NCI-H69 (cell line): ENCODE measurements at regions not wholly inside any gene's neighbourhood (a gene's known extent, or its start where the extent isn't known, plus 50 kb on each side); places are given as distances from the start of the nearest gene placed in this dataset.
A peak's percentile ranks its signal among the peaks of the same experiment; 100 is the strongest.

Experiments used
- DNase-seq: peaks from one replicate; lab custom pipeline; 2025; lab: John Stamatoyannopoulos, UW

DNA sequence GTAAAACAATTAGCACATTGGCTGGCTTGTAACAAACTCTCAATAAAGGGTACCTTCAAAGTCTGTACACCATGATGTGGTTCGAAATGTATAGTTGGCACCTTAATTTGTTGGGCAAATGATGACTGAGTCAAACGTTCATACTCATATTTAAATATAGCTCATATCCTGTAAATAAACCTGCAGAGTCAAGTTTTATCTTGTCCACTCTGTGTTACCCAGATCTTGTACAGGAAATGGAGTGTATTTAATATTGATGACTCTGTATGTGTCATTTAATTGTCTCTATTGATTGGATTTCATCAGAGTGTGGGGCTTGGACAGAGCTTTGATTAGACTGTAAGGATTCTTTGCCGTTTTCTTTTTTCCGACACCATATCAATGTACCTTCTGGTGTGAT lies 805.6 kb upstream of the ZEB2 start:
- DNase-seq, result no peak

GRCh38 chr2:145324748-145325147 lies 804.8 kb upstream of the ZEB2 start:
- DNase-seq, result no peak

DNA sequence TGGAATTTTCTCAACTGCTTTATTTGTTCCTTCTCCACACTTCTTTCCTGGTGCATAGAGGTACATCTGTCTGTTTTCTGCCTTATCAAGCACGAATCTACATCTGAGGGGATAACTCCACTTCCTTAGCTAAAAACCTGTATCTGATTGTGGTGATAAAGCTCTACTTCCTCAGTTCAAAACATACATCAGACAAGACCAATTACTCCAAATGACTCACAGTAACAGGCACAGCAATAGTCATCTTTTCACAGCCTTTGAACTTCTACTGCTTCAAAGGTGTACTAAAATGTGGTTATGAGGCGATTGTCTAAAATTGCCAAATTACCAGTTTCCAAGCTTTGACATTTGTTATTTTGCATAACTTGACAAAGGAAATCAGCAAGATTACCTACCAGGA lies 803.6 kb upstream of the ZEB2 start:
- no peak for DNase-seq

- no peak for DNase-seq
These were observed 801.4 kb upstream of the ZEB2 start for GRCh38 chr2:145321344-145321743.

DNA sequence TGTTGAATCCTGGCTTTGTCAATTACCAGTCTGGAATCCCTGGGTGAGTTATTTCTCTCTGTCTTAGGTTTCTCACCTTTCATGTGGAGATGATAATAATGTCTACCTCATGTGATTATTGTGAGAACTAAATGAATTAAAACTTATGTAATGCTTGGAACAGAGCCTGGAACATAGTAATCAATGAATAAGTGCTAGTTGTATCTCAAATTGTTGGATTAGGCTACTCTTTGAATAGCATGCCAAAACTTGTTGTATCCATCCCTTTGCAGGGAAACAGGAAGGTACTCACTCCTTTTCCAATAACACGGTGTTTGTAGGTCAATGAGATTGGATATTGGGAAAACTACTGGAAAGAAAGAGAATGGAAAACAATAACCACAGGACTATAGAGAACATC lies 796.6 kb upstream of the ZEB2 start:
- DNase-seq, result no peak

GRCh38 chr2:145315053-145315452 lies 795.1 kb upstream of the ZEB2 start:
- DNase-seq, result no peak

DNA sequence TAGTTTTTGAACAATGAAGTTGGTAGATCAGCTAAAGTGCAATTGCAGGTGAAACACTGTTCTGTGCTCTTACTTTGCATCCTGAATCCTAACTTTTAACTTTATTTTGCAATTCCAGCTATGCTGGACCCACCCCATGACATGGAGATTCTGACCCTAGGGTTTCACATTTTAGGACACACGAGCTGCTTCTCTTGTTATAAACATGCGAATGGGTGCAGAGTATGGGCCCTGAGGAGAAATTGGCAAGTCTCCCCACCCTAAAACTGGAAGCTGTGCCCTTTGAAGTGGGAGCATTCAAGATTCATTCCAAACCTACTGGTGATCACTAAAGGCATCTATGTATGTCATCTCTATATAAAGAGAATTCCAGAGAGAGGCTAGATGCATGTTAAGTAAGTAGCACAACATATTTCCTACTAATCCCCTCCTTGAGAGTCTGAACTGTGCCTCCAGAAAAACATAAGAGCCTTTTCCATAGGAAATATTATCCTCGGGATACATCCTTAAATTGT lies 794.3 kb upstream of the ZEB2 start:
- no peak for DNase-seq

DNA sequence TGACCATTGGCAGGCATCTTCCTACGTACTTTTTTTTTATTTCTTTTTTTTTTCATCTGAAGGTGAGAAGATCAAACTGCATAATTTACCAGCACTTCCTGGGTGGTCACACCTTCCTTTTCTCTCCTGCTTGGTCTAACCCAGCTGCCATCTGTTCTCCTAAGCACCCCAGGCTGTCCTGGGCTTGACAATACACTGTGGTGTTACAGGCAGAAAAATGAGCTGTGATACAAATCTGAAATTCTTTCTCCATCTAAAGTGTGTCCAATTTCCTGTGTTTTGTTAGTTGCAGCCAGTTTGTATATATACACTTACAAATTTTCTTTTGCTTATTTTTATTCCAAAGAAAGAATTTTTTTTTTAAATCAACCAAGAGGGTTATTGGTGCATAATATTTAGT lies 786.0 kb upstream of the ZEB2 start:
- DNase-seq, result peak; percentile 1

GRCh38 chr2:145304501-145304900 lies 784.6 kb upstream of the ZEB2 start:
- DNase-seq, result no peak

DNA sequence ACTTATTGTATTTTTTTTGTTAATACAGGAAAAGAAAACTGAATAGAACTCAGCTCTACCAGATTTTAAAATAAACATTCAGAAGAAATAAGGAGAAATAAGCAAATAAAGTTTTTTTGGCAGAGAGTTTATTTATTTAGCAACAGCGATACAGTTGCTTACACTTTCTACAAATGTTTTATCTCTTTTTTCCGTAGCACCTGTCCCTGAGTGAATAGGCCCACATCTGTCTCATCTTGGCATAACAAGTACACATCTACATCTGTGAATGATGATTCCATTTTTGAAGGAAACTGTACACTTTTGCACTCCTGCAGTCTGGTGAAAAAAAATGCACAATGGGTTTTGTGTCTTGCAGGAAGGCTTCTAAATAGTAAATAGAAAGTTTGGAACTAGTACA lies 783.6 kb upstream of the ZEB2 start:
- DNase-seq, result no peak

- DNase-seq, result no peak
These were observed 783.0 kb upstream of the ZEB2 start for GRCh38 chr2:145302886-145303285.

- no peak for DNase-seq
These were observed 782.5 kb upstream of the ZEB2 start for GRCh38 chr2:145302451-145302850.

GRCh38 chr2:145299368-145299767 lies 779.4 kb upstream of the ZEB2 start:
- DNase-seq, result no peak

DNA sequence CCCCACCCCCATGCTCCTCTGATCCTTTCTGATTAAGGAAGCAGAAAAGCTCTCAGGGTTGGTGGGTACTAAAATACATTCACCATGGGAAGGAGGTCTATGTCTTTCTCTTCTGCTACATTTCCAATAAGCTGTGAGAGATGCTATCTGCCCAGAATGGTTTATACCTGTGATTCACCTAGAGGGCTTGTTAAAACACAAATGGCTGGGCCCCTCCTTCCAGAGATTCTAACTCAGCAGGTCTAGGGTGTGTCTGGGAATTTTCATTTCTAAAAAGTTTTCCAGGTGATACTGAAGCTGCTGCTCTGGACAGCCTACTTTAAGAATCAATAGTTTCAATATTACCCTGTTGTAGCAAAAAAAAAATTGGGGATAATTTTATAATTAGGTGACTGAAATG lies 772.2 kb upstream of the ZEB2 start:
- no peak for DNase-seq

DNA sequence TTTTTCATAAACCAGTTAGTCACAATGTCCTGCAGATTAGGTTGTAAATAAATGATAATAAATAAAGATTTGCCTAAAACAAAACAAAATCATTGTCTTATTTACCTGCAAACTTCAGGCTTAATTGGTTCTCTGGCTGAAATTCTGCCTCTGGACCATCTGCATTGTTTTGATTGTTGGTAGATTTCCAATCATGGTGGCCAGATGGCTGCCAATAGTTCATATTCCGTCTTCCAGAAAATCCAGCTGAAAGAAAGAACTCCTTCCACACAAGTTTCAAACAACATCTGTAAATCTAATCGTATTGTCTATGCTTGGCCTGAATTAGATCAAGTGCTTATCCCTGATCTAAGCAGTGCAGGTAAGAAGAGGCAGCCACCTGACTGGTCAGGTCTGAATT lies 771.1 kb upstream of the ZEB2 start:
- DNase-seq, result no peak

DNA sequence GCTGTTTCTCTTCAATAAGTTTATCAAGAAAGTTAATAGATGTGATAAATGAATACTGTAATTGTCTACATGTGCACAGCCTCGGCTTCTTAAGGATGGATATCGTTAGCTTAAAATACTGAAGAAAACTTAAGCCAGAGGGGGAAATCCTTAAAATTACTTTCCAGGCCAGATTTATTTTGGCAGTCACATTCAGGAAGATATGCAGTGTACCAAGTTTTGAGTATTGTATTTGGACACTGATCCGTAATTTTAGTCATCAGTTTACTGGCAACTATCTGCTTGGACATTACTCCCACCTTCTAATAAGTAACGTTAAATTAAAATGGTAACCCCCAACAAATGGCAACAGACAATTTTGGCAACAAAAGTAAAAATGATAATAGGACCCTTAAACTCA lies 770.0 kb upstream of the ZEB2 start:
- DNase-seq, result no peak

DNA sequence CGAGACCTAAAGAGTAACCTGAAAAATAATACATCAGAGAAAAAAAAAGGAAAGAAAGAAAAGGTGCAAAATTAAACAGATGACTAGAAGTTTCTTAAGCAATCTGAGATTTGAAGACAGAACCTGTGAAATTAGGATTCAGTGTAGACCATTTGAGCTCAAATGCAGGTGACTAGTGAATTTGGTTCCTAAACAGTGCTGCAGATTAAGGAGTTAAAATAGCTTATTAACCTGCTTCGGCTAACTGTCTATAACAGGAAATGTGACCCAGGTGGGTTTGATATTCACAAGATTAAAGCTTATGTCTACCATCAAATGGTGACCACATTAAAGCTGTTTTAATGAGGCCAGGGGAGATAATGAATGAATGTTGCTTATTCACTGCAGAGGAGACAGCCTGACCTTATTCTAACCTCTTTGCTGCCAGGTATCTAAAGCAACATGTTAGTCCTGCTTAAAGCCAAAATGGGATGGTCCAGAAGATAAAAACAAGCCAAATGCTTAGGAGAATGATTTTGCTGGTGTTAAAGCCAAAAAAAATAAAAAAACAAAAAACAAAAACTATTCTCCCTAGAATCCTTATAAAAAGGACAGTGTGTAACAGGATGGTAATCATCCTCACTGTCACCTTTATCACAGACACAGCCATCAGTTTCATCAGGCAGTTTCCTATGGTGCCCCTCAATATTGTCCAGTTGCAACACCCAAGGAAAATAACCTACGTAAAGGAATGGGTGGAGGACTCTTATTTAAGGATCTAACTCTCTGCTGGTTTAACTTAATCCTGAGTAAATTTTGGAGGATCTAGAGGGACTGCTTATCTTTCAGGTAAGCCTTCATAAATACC lies 769.0 kb upstream of the ZEB2 start:
- no peak for DNase-seq

DNA sequence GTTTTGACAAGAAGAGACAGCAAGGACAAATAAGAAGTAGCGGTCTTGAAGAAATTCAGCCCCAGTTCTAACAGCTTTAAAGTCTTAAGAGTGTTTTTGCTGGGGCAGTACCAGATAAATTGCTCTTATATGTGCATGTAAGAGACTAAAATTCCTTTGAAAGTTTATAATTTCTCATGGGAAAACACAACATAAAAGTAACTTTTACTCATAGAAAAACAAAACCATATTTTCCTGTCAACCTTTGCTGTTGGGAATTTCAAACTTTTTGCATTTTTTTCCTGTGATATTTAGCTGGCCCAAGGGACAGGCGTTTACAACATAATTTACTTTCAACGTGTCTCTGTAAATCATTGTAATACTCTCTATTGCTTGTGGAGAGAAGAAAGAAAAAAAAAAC lies 767.8 kb upstream of the ZEB2 start:
- DNase-seq, result no peak

GRCh38 chr2:145286716-145287275 lies 766.9 kb upstream of the ZEB2 start:
- no peak for DNase-seq

GRCh38 chr2:145284551-145284950 lies 764.6 kb upstream of the ZEB2 start:
- DNase-seq, result no peak

DNA sequence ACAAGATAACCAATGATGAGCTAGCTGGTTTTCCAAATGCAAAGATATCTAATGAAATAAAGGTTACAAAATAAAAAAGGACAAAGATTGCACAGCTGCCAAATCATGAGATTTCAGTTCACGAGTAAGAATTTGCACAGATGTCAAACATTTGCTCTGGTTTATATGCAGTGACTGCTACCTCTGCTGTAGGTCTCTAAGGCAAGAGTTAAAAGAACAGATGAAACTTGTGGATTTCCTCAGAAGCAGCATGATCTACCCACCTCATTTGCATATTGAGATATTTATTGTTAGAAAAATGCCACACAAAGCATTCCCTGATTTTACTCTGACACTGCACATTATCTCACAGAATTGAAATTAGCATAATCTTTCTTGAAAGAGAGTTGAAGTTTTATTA lies 763.2 kb upstream of the ZEB2 start:
- no peak for DNase-seq

DNA sequence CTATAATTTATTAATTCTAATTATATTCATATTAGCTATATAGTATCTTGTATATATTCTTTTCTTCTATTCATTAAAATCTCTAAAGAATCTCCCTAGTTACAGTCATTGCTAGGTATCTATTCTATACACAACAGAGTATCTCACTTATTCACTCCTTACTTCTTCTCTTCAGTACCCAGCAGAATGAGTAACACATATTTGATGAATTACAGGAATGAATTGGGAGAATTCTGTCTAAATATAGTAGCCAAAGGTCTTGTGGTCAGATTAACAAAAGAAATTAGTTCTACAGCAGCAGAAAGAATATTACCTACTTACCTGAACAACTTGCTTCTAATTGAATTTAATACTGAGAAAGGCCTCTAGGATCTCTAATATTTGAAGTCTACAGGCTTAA lies 758.0 kb upstream of the ZEB2 start:
- no peak for DNase-seq

DNA sequence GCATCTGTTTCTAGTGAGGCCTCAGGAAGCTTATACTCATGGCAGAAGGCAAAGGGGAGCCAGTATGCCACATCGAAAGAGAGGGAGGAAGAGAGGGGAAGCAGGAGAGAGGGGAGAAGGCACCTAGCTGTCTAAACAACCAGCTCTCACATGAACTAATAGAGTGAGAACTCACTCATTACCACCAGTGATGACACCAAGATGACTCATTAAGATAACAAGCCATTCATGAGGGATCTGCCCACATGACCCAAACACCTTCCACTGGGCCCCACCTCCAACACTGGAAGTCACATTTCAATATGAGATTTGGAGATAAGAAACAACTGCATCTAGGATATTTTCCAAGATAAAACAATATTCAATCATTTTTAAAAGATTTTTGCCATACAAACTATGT lies 753.9 kb upstream of the ZEB2 start:
- DNase-seq, result no peak

- DNase-seq, result no peak
These were observed 749.0 kb upstream of the ZEB2 start for GRCh38 chr2:145268931-145269330.
